HG03175 (cell line): ENCODE measurements at regions not wholly inside any gene's neighbourhood (a gene's known extent, or its start where the extent isn't known, plus 50 kb on each side); places are given as distances from the start of the nearest gene placed in this dataset.

Experiments
- ATAC-seq: cut with Tn5 transposase; IDR thresholded peaks from one replicate; pipeline ENCODE4 v1.9.1; 2021; ENCODE audit warnings: mild to moderate bottlenecking, moderate library complexity; ENCODE audit not compliant: unreplicated experiment

GRCh38 chr5:96079075-96079474 lies 117.4 kb upstream of the ELL2 start:
- ATAC-seq = no peak

DNA sequence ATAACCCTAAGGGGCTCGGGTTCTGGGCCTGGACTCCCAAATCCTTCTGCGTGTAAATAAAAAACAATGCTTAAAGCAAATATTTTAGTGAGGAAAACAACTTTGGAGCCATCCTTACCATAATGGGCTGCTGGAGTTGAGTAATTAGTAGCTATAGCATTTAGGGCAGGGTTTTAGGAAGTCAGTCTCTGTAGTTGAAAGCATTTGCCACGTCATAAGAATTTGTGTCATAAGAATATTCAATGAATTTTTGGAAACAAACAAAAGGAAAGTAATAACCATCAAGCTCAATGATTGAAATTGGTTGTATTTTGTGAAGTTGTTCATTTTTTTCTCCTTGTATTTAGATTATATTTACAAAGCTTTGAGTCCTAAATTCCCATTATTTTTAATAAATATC lies 114.8 kb upstream of the ELL2 start:
- no peak for ATAC-seq

- no peak for ATAC-seq
Observed at GRCh38 chr5:96075579-96076289, 114.1 kb upstream of the ELL2 start.

DNA sequence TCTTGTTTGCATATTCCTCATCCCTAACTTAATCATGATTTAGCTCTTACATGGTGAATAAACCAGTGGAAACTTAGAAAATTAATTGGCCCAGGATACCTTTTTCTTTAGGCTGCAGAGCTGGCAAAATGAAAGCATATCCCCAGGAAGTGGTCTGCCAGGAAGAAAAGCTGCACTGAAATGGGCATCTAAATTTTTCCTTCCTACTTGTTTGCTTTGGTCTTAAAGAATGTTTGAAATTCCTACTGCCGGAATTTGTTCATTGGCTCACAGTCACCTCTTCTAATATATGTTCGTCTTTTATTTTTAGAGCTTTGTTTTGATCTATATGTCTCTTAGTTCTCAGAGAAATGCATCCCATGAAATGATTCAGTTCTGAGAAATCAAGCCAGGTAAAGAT lies 113.2 kb upstream of the ELL2 start:
- no peak for ATAC-seq

GRCh38 chr5:96074460-96074859 lies 112.8 kb upstream of the ELL2 start:
- no peak for ATAC-seq

DNA sequence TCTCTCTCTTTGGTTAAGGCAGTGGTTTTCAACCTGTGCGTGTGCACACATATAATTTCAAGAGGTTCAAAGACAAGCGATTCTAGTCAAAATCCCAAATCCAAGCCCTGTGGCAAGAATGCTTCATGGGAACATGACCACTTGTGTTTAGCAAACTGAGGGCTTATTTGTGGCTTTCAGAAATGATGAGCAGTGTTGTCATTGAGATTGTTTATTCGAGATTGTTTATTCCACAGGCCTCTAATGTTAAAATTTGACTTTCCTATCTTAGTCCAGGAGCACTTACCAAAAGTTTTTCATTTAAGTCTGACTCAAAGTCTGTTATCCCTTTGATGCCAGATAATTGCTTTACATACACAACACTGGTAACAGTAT lies 111.1 kb upstream of the ELL2 start:
- no peak for ATAC-seq

GRCh38 chr5:96072138-96072790 lies 110.6 kb upstream of the ELL2 start:
- ATAC-seq = no peak

GRCh38 chr5:96070622-96071225 lies 109.1 kb upstream of the ELL2 start:
- ATAC-seq = no peak

- no peak for ATAC-seq
Observed at GRCh38 chr5:96067894-96068614, 106.4 kb upstream of the ELL2 start.

DNA sequence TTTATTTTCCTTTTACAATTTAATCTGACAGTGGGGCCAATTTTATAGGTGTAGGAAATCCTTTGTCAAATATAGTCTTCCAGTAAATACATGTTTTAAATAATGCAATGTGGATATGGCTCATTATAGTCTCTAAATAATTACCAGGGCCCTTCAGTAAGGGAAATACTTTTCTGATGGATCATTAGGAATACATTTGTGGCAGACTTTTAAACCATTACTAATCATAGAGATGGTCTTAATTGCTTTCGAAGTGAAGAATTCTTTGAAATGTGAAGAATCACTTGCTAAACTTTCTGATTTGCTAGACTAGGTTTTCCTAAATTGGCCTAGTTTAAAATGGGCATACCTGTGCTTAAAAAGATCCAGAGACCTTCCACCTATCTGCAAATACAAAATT lies 105.6 kb upstream of the ELL2 start:
- no peak for ATAC-seq

- ATAC-seq = no peak
Observed at GRCh38 chr5:96066386-96066719, 104.7 kb upstream of the ELL2 start.

- ATAC-seq = no peak
Observed at GRCh38 chr5:96065685-96066385, 104.2 kb upstream of the ELL2 start.

GRCh38 chr5:96064877-96065276 lies 103.2 kb upstream of the ELL2 start:
- no peak for ATAC-seq

GRCh38 chr5:96062836-96063235 lies 101.2 kb upstream of the ELL2 start:
- no peak for ATAC-seq

DNA sequence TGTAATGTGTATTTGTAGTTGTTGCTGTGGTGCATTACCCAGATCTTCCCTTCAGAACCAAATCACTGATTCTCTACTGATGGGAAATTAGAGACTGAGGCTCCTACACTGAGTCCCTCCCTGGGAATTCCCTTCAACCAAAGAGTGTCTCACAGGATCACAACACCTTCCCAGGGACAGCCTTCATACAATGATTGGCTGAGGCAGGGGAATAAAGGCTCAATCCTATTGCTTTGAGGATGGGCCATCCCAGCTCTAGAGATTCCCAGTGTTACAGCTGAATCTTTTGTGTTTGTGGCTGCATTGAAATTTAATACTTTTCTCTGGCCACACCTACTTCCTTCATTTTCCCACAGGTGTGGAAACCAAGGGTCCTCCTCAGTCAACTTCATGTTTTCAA lies 96.4 kb upstream of the ELL2 start:
- no peak for ATAC-seq

DNA sequence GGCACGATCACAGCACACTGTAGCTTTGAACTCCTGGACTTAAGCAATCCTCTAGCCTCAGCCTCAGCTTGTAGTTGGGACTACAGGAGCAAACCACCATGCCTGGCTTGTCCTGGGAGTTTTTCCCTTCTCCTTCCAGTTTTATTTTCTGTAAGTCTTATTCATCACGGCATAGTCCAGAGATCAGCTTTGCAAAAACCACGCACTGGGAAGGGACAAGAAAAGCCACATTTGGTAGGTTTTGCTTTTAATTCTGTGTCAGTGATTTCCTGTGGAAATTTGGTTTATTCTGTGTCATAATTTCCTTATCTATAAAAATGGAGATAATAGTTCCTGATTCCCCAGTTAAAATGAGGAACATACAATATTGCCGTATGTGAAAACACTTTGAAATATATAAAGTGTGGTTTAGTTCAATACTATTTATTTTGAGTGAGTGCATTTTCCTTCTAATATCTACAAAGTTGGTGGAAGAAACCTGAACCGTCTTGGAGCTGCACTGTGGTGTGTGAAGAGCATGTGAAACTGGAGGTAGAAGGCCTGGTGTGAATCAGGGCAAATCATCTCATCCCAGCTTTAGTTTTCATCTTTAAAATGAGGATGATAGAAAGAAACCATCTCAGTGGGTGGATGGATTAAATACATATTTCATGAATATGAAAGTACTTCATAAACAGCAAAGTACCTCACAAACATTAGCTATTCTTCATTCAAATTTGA lies 92.8 kb upstream of the ELL2 start:
- ATAC-seq = no peak

GRCh38 chr5:96053063-96053735 lies 91.5 kb upstream of the ELL2 start:
- no peak for ATAC-seq

DNA sequence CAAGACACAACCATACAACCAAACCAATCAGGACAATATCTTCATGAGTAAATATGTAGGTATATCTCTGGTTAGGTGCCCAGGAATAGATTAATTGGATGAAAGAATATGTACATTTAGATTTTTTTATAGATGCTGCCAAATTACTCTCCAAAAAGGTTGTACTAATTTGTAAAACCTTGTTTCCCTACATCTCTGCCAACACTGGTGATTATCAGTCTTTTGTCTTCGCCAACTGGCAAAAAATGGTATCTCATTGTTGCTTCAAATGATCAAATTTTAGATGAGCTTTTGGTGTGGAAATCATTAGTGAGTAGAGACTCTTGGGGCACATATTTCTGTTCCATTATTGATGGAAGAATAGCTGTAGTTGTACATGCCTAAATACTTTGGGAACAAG lies 90.7 kb upstream of the ELL2 start:
- ATAC-seq = no peak

DNA sequence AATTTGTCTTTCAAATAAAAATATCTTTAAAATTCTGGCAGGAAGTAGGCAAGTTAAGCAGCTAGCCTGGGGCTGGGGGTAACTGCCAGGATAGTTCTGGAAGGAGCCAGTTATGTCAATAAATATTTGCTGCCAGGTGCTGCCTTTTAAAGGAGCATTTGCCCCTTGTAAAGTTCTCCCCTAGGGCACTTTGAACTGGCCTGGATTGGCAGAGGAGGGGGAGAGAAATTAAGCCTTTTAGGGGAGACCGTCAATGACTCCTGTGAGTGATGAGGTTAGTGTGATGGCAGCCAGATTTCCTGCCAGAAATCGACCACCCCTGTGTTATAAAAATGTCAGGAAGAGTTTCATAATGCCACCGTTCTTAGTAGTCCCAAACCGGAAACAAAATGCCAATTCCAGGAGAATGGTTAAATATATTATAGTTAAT lies 89.8 kb upstream of the ELL2 start:
- no peak for ATAC-seq

DNA sequence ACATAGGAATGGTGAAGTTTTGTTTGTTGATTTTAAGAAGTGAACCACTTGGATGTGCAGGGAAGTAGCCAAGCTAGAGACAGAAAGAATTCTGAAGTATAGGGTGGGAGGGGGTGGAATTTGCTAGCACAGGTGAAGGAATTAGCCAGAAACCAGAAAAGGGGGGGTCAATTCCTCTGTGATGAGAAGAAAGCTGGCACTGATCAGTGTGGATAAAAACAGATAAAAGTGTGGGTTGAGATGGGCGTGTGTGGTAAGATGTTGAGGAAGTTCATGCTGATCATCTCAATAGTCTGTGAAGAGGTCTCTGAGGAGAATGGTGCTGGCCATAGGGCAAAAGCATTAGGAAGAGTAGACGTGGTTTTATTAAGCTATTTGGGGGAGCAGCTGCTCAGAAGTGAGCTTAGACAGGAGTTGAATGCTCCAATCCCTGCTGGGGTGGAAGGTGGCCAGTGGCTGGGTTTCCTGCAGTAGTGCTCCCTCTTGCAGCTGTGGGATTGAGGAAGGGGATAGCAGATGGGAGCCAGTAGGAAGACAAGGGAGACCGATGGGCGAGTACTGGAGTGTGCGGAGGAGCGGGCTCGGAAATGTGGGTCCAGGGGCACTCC lies 88.7 kb upstream of the ELL2 start:
- no peak for ATAC-seq
